ENCODE measurements at regions not wholly inside any gene's neighbourhood (a gene's known extent, or its start where the extent isn't known, plus 50 kb on each side); places are given as distances from the start of the nearest gene placed in this dataset.
"Not testable (repeated sequence)": the region's sequence is repeated elsewhere in the genome, so short reads cannot be mapped to it uniquely, and the experiment has no call there.

DNA sequence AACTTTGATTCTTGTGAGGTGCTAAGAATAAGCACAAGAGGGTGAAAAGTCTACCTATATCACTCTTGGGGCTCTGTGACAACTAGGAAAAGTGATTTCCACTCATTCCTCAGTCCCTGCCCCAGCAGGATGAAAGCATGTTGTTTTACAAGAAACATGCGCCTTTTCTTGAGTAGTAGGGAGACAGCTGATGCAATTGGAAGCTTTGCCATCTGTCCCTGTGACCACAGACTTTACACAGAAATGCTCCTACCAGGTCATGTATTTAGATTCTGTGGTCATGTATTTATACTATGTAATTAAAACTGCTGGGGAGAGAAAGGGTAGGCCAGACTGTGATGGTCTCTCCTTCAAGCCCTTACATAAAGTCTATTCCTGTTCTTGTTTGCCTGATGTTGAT, 445.5 kb downstream of the PTPRC start:
- Mint-ChIP-seq H3K27ac (ENCODE audit: unreplicated experiment) (no peak overlapping the region), H3K4me3 (no peak overlapping the region), H3K4me1 (peaks cover 3% of the 10 kb centered on the region), H3K36me3 (ENCODE audit: low read depth) (no peaks in the 10 kb centered on the region), H3K27me3 (ENCODE audit: low read depth) (no peaks in the 10 kb centered on the region), H3K9me3 (no peaks in the 10 kb centered on the region)
- no peak for DNase-seq (ENCODE audit: low read depth, low spot score)
- TF ChIP-seq, protein P1, sequence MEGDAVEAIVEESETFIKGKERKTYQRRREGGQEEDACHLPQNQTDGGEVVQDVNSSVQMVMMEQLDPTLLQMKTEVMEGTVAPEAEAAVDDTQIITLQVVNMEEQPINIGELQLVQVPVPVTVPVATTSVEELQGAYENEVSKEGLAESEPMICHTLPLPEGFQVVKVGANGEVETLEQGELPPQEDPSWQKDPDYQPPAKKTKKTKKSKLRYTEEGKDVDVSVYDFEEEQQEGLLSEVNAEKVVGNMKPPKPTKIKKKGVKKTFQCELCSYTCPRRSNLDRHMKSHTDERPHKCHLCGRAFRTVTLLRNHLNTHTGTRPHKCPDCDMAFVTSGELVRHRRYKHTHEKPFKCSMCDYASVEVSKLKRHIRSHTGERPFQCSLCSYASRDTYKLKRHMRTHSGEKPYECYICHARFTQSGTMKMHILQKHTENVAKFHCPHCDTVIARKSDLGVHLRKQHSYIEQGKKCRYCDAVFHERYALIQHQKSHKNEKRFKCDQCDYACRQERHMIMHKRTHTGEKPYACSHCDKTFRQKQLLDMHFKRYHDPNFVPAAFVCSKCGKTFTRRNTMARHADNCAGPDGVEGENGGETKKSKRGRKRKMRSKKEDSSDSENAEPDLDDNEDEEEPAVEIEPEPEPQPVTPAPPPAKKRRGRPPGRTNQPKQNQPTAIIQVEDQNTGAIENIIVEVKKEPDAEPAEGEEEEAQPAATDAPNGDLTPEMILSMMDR (conservative IDR thresholded peaks at IDR 0.05): no peak

DNA sequence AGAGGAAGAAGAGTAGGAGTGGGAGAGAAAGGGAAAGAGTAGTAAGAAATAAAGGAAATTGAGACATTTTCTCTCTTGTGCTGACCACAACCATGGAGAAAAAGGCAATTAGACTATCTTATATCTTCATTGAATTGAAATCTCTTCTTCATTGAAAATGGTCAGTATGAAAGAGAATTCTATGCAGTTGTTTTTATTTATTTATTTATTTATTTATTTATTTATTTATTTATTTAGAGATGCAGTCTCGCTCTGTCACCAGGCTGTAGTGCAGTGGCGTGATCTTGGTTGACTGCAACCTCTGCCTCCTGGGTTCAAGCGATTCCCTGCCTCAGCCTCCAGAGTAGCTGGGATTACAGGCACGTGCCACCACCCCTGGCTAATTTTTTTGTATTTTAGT, 447.1 kb downstream of the PTPRC start:
- no peaks in the 10 kb centered on the region for H3K36me3 Mint-ChIP-seq (ENCODE audit: low read depth)
- H3K27ac Mint-ChIP-seq (ENCODE audit: unreplicated experiment): no peak overlapping the region
- no peaks in the 10 kb centered on the region for H3K9me3 Mint-ChIP-seq
- no peaks in the 10 kb centered on the region for H3K27me3 Mint-ChIP-seq (ENCODE audit: low read depth)
- no peak for DNase-seq (ENCODE audit: low read depth, low spot score)
- TF ChIP-seq, protein P1 (conservative IDR thresholded peaks at IDR 0.05): no peak
- peaks cover 3% of the 10 kb centered on the region for H3K4me1 Mint-ChIP-seq
- no peak overlapping the region for H3K4me3 Mint-ChIP-seq

DNA sequence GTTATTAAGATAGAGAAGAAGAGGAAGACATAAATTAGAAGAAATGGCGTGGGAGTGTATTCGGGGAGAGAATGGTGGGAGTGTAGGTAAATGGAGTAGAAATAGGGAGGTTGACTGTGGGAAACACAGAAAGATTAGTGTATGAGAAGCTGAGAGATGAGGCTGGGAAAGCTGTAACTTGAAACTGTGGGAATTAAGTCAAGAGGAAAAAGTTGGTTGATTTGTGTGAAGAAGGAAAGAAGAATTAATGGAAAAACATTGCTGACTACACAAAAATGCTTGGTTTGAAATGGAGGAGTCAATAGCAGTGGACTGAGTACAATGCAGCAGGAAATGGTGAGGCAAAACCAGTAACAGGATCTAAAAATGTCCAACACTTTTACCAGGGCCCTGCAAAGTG, 448.3 kb downstream of the PTPRC start:
- TF ChIP-seq, protein P1 (conservative IDR thresholded peaks at IDR 0.05): no peak
- Mint-ChIP-seq H3K4me3 (no peak overlapping the region), H3K27ac (ENCODE audit: unreplicated experiment) (no peak overlapping the region), H3K9me3 (no peaks in the 10 kb centered on the region), H3K36me3 (ENCODE audit: low read depth) (no peaks in the 10 kb centered on the region), H3K4me1 (peaks cover 3% of the 10 kb centered on the region), H3K27me3 (ENCODE audit: low read depth) (no peaks in the 10 kb centered on the region)
- DNase-seq (ENCODE audit: low read depth, low spot score): no peak

DNA sequence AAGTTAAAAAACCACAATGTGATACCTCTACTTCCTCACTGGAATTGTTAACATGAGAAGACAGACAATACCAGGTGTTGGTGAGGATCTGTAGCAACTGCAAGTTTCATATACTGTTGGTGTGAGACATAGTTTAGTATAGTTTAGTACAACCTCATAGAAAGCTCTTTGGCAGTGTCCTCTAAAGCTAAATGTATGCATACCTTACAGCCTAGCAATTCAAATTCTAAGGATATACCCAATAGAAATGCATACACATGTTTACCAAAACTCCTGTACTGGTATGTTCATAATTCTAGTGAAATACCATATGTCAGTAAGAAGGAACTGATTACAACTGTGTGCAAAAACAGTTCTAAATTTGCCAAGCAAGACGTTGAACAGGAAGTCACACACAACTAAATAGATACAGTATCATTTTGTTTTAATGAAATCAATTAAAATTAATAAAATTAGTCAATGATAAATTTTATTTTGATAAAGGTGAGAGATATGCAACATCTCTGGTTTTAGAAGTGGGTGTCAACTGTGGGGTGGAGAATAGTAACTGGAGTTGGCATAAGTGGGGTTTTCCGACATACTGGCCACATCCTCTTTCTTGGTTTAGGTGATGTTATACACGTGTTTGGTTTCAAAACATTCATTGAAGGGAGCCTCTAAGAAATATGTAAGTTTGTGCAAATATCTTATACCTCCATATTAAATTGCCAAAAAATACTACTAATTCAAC, 450.7 kb downstream of the PTPRC start:
- TF ChIP-seq, protein P1 (conservative IDR thresholded peaks at IDR 0.05): no peak
- H3K4me3 Mint-ChIP-seq: no peak overlapping the region
- H3K4me1 Mint-ChIP-seq: no peaks in the 10 kb centered on the region
- no peak for DNase-seq (ENCODE audit: low read depth, low spot score)
- H3K27ac Mint-ChIP-seq (ENCODE audit: unreplicated experiment): no peak overlapping the region
- no peaks in the 10 kb centered on the region for H3K9me3 Mint-ChIP-seq
- no peaks in the 10 kb centered on the region for H3K27me3 Mint-ChIP-seq (ENCODE audit: low read depth)
- no peaks in the 10 kb centered on the region for H3K36me3 Mint-ChIP-seq (ENCODE audit: low read depth)

DNA sequence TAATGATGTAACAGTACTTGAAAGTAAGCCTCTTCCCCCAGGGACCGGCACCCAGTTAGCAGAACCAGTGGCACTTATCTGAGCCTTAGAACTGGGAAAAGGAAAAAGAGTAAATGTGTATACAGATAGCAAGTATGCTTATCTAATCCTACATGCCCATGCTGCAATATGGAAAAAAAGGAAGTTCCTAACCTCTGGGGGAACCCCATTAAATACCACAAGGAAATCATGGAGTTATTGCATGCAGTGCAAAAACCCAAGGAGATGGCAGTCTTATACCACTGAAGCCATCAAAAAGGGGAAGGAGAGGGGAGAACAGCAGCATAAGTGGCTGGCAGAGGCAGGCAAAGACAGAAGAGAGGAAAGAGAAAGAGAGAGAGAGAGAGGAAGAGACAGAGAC, 456.8 kb downstream of the PTPRC start:
- H3K27me3 Mint-ChIP-seq (ENCODE audit: low read depth); DNase-seq (ENCODE audit: low read depth, low spot score); H3K9me3 Mint-ChIP-seq; H3K27ac Mint-ChIP-seq (ENCODE audit: unreplicated experiment); H3K4me1 Mint-ChIP-seq; H3K4me3 Mint-ChIP-seq; H3K36me3 Mint-ChIP-seq (ENCODE audit: low read depth): not testable (repeated sequence)

DNA sequence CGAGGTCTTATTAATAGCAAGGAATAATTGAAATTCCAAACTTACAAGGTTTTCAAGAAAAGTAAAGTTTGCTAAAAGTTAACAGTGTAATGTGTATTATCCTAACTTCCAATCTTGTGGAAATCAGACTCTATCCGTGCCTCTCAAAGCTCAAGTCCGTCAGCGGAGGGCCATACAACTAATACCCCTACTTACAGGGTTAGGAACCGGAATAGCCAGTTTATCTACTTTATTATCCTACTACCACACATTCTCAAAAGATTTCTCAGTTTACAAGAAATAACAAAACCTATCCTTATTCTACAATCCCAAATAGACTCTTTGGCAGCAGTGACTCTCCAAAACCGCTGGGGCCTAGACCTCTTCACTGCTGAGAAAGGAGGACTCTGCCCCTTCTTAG, 457.8 kb downstream of the PTPRC start:
- Mint-ChIP-seq H3K4me3 (no peak overlapping the region), H3K27me3 (ENCODE audit: low read depth) (no peaks in the 10 kb centered on the region), H3K36me3 (ENCODE audit: low read depth) (no peaks in the 10 kb centered on the region), H3K9me3 (peaks cover 2% of the 10 kb centered on the region), H3K4me1 (no peaks in the 10 kb centered on the region), H3K27ac (ENCODE audit: unreplicated experiment) (peak overlapping the region; percentile 8)
- DNase-seq (ENCODE audit: low read depth, low spot score): no peak
- TF ChIP-seq, protein P1 (conservative IDR thresholded peaks at IDR 0.05): no peak

All from neural crest cell (in vitro differentiated cells).